ENCODE measurements at regions not wholly inside any gene's neighbourhood (a gene's known extent, or its start where the extent isn't known, plus 50 kb on each side); places are given as distances from the start of the nearest gene placed in this dataset.
A peak's percentile ranks its signal among the peaks of the same experiment; 100 is the strongest.

GRCh38 chr13:104683789-104684188 is 1617.6 kb upstream of the SLC10A2 start:
- TF ChIP-seq CTCF (conservative IDR thresholded peaks at IDR 0.05; ENCODE audit: low read depth in 2 of 2), result no peak
- no peak for TF ChIP-seq CREB1 (CRISPR knock-in tag; IDR thresholded peaks at IDR 0.05; ENCODE audit: low read depth)
- no peak for TF ChIP-seq NANOG (IDR thresholded peaks at IDR 0.05; ENCODE audit: borderline replicate concordance)
- TF ChIP-seq EZH2 (IDR thresholded peaks at IDR 0.05; ENCODE audit: low read depth, unreplicated experiment), result no peak
- TF ChIP-seq POLR2AphosphoS5 (IDR thresholded peaks at IDR 0.05; ENCODE audit: low read depth), result no peak
- TF ChIP-seq, protein P1, sequence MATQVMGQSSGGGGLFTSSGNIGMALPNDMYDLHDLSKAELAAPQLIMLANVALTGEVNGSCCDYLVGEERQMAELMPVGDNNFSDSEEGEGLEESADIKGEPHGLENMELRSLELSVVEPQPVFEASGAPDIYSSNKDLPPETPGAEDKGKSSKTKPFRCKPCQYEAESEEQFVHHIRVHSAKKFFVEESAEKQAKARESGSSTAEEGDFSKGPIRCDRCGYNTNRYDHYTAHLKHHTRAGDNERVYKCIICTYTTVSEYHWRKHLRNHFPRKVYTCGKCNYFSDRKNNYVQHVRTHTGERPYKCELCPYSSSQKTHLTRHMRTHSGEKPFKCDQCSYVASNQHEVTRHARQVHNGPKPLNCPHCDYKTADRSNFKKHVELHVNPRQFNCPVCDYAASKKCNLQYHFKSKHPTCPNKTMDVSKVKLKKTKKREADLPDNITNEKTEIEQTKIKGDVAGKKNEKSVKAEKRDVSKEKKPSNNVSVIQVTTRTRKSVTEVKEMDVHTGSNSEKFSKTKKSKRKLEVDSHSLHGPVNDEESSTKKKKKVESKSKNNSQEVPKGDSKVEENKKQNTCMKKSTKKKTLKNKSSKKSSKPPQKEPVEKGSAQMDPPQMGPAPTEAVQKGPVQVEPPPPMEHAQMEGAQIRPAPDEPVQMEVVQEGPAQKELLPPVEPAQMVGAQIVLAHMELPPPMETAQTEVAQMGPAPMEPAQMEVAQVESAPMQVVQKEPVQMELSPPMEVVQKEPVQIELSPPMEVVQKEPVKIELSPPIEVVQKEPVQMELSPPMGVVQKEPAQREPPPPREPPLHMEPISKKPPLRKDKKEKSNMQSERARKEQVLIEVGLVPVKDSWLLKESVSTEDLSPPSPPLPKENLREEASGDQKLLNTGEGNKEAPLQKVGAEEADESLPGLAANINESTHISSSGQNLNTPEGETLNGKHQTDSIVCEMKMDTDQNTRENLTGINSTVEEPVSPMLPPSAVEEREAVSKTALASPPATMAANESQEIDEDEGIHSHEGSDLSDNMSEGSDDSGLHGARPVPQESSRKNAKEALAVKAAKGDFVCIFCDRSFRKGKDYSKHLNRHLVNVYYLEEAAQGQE (IDR thresholded peaks at IDR 0.05; ENCODE audit: unreplicated experiment), result peak; percentile 67
- no peak for TF ChIP-seq EZH2phosphoT487 (IDR thresholded peaks at IDR 0.05; ENCODE audit: unreplicated experiment)
- no peak for TF ChIP-seq STAT1 (IDR thresholded peaks at IDR 0.05; ENCODE audit: unreplicated experiment)
- no peak for TF ChIP-seq JUNB (IDR thresholded peaks at IDR 0.05; ENCODE audit: unreplicated experiment)
- TF ChIP-seq ETS1 (IDR thresholded peaks at IDR 0.05), result no peak

All from GM23338 (cell line).